ENCODE measurements at regions not wholly inside any gene's neighbourhood (a gene's known extent, or its start where the extent isn't known, plus 50 kb on each side); places are given as distances from the start of the nearest gene placed in this dataset.

- TF ChIP-seq CTCF (IDR thresholded peaks at IDR 0.05; ENCODE audit: insufficient read depth, low read depth, low read length), result no peak
- DNase-seq (ENCODE audit: low read depth), result no peak
- no peak overlapping the region for H3K4me3 ChIP-seq (ENCODE audit: low read depth, low read length)
These were observed 438.8 kb upstream of the SEMA6A start for GRCh38 chr5:117013280-117013877.

DNA sequence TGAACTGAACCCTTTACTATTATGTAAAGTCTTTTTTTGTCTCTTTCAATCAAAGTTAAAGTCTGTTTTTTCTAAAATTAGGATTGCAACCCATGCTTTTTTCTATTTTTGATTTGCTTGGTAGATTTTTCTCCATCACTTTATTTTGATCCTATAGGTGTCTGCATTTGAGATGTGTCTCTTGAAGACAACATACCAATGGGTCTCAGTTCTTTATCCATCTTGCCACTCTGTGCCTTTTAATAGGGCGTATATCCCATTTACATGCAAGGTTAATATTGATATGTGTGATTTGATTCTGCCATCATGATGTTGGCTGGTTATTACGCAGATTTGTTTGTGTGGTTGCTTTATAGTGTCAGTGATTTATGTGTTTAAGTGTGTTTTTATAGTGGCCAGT, 436.0 kb upstream of the SEMA6A start:
- no peak for DNase-seq (ENCODE audit: low read depth)
- H3K4me3 ChIP-seq (ENCODE audit: low read depth, low read length), result no peak overlapping the region
- TF ChIP-seq CTCF (IDR thresholded peaks at IDR 0.05; ENCODE audit: insufficient read depth, low read depth, low read length), result no peak

- no peak overlapping the region for H3K4me3 ChIP-seq (ENCODE audit: low read depth, low read length)
- DNase-seq (ENCODE audit: low read depth), result no peak
- TF ChIP-seq CTCF (IDR thresholded peaks at IDR 0.05; ENCODE audit: insufficient read depth, low read depth, low read length), result no peak
These were observed 423.4 kb upstream of the SEMA6A start for GRCh38 chr5:116998024-116998423.

GRCh38 chr5:116992681-116993080, 418.1 kb upstream of the SEMA6A start:
- DNase-seq (ENCODE audit: low read depth), result no peak
- H3K4me3 ChIP-seq (ENCODE audit: low read depth, low read length), result no peak overlapping the region
- no peak for TF ChIP-seq CTCF (IDR thresholded peaks at IDR 0.05; ENCODE audit: insufficient read depth, low read depth, low read length)

DNA sequence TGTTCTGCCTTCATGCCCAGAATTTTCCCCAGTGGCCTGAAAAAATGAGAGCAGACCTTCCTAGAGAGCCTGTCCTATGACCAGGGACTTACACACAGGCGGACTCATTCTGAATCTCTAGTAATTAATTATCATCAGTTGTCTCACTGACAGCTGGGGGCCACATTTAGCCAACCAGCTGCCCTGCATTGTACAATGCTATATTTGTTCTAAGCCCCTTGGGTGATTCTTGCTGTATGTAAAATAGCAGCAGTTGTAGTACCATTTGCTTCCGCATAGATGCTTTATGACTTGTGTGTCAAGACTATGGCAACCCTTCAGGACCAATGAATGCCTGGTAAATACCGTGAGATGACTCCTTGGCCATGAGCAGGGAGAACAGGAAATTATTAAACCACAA, 415.4 kb upstream of the SEMA6A start:
- H3K4me3 ChIP-seq (ENCODE audit: low read depth, low read length), result no peak overlapping the region
- TF ChIP-seq CTCF (IDR thresholded peaks at IDR 0.05; ENCODE audit: insufficient read depth, low read depth, low read length), result no peak
- no peak for DNase-seq (ENCODE audit: low read depth)

DNA sequence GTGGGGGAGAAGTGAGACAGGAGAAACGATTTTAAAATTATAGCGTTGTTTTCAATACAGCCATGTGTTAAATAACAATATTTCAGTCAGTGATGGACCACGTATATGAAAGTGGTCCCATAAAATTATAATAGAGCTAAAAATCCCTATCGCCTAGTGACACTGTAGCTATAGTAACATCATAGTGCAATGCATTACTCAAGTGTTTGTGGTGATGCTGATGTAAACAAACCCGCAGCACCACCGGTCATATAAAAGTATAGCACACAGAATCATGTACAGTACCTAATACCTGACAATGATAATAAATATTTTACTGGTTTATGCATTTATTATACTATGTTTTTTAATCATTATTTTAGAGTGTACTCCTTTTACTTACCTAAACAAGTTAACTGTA, 407.4 kb upstream of the SEMA6A start:
- DNase-seq (ENCODE audit: low read depth), result no peak
- H3K4me3 ChIP-seq (ENCODE audit: low read depth, low read length), result no peak overlapping the region
- TF ChIP-seq CTCF (IDR thresholded peaks at IDR 0.05; ENCODE audit: insufficient read depth, low read depth, low read length), result no peak

DNA sequence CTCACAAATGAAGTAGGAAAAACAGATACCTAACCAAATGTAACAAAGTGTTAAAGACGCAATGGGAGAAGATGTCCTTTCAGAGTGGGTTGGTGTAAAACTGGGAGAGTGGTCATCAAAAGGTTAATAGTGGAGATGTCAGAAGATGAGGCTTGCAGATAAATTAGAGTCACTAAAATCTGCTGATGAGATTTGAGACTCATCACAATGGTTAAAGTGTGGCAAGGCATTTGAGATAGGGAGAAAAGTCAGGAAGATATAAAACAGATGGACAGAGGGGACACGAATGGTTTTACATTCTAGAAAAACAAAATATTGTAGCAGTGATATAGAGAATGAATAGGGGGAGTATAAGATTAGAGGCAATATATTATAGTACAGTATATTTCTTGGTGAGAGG, 406.0 kb upstream of the SEMA6A start:
- TF ChIP-seq CTCF (IDR thresholded peaks at IDR 0.05; ENCODE audit: insufficient read depth, low read depth, low read length), result no peak
- no peak for DNase-seq (ENCODE audit: low read depth)
- H3K4me3 ChIP-seq (ENCODE audit: low read depth, low read length), result no peak overlapping the region
